ENCODE measurements at regions not wholly inside any gene's neighbourhood (a gene's known extent, or its start where the extent isn't known, plus 50 kb on each side); places are given as distances from the start of the nearest gene placed in this dataset.

- no peak overlapping the region for H3K27ac Mint-ChIP-seq
- TF ChIP-seq EZH2 (IDR thresholded peaks at IDR 0.05) (no peak), CTCF (IDR thresholded peaks at IDR 0.05) (no peak), EZH2phosphoT487 (IDR thresholded peaks at IDR 0.05) (no peak)
- no peaks in the 10 kb centered on the region for H3K79me2 ChIP-seq (ENCODE audit: low read depth)
- no peak overlapping the region for H3K27ac ChIP-seq
- H2AFZ ChIP-seq (replicated peaks), result no peak overlapping the region
- no peak overlapping the region for H3K4me2 ChIP-seq
- no peaks in the 10 kb centered on the region for H3K36me3 ChIP-seq
- H3K9me3 Mint-ChIP-seq, result peaks cover 23% of the 10 kb centered on the region
- H3K27me3 ChIP-seq, result no peaks in the 10 kb centered on the region
- no peaks in the 10 kb centered on the region for H4K20me1 ChIP-seq (ENCODE audit: low read depth)
- H3K36me3 Mint-ChIP-seq, result peaks cover 7% of the 10 kb centered on the region
- no peak for DNase-seq (ENCODE audit: low spot score)
- H3F3A ChIP-seq (ENCODE audit: low read depth), result no peaks in the 10 kb centered on the region
- H3K9me3 ChIP-seq (ENCODE audit: low read depth), result peaks cover 7% of the 10 kb centered on the region
- peaks cover 6% of the 10 kb centered on the region for H3K27me3 Mint-ChIP-seq (ENCODE audit: insufficient read depth, low read depth)
- no peak overlapping the region for H3K4me3 Mint-ChIP-seq
- no peak overlapping the region for H3K4me3 ChIP-seq
- no peak overlapping the region for H3K9ac ChIP-seq
- H3K4me1 ChIP-seq, result no peaks in the 10 kb centered on the region
- no peaks in the 10 kb centered on the region for H3K4me1 Mint-ChIP-seq
Observed at GRCh38 chr2:105158002-105158401, 83.5 kb upstream of the GPR45 start.

GRCh38 chr2:105166688-105167087 is 74.9 kb upstream of the GPR45 start:
- H3K27ac Mint-ChIP-seq, result no peak overlapping the region
- H2AFZ ChIP-seq (replicated peaks), result no peak overlapping the region
- H4K20me1 ChIP-seq (ENCODE audit: low read depth), result no peaks in the 10 kb centered on the region
- H3K27me3 ChIP-seq, result peaks cover 4% of the 10 kb centered on the region
- H3K4me3 ChIP-seq, result peak overlapping the region; percentile 1
- peak overlapping the region; percentile 58 for H3K4me2 ChIP-seq
- peak; percentile 66 for DNase-seq (ENCODE audit: low spot score)
- H3K9me3 Mint-ChIP-seq, result peaks cover 8% of the 10 kb centered on the region
- no peak overlapping the region for H3K9ac ChIP-seq
- no peaks in the 10 kb centered on the region for H3K36me3 ChIP-seq
- H3K9me3 ChIP-seq (ENCODE audit: low read depth), result no peaks in the 10 kb centered on the region
- TF ChIP-seq EZH2phosphoT487 (IDR thresholded peaks at IDR 0.05), result no peak
- no peak for TF ChIP-seq EZH2 (IDR thresholded peaks at IDR 0.05)
- peaks cover 25% of the 10 kb centered on the region for H3K4me1 ChIP-seq
- H3K4me1 Mint-ChIP-seq, result peaks cover 37% of the 10 kb centered on the region
- no peaks in the 10 kb centered on the region for H3K79me2 ChIP-seq (ENCODE audit: low read depth)
- H3F3A ChIP-seq (ENCODE audit: low read depth), result peaks cover 16% of the 10 kb centered on the region
- H3K4me3 Mint-ChIP-seq, result peak overlapping the region; percentile 42
- peaks cover 18% of the 10 kb centered on the region for H3K27me3 Mint-ChIP-seq (ENCODE audit: insufficient read depth, low read depth)
- H3K27ac ChIP-seq, result peak overlapping the region; percentile 74
- no peaks in the 10 kb centered on the region for H3K36me3 Mint-ChIP-seq

DNA sequence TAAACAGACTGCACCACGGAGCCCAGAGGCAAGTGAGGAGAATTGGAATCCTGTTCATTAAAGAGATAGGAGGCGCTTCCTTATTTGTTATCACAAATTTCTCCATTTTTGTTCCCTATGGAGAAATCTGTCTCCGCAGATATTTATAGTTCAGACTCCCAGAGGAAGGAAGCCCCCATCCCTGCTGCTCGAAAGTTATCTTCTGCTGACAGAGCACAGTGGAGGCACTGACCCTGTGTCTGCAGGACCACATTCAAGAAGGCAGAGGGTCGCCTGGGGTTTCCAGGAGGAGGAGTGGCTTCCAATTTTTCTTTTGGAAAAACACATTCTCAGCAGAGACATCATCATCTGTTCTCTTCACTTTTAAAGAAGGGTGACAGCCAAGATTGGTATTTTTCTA is 73.0 kb upstream of the GPR45 start:
- H3K9ac ChIP-seq, result no peak overlapping the region
- Mint-ChIP-seq H3K27me3 (ENCODE audit: insufficient read depth, low read depth) (peaks cover 12% of the 10 kb centered on the region), H3K36me3 (no peaks in the 10 kb centered on the region), H3K4me3 (no peak overlapping the region), H3K9me3 (peaks cover 11% of the 10 kb centered on the region), H3K4me1 (peaks cover 37% of the 10 kb centered on the region), H3K27ac (peak overlapping the region; percentile 2)
- no peak for DNase-seq (ENCODE audit: low spot score)
- H3K36me3 ChIP-seq, result no peaks in the 10 kb centered on the region
- H3K9me3 ChIP-seq (ENCODE audit: low read depth), result no peaks in the 10 kb centered on the region
- H4K20me1 ChIP-seq (ENCODE audit: low read depth), result no peaks in the 10 kb centered on the region
- TF ChIP-seq CTCF (IDR thresholded peaks at IDR 0.05), result no peak
- TF ChIP-seq EZH2 (IDR thresholded peaks at IDR 0.05), result no peak
- TF ChIP-seq EZH2phosphoT487 (IDR thresholded peaks at IDR 0.05), result no peak
- no peak overlapping the region for H3K27ac ChIP-seq
- H3K4me3 ChIP-seq, result no peak overlapping the region
- H3K4me1 ChIP-seq, result peaks cover 25% of the 10 kb centered on the region
- H3F3A ChIP-seq (ENCODE audit: low read depth), result peaks cover 16% of the 10 kb centered on the region
- H3K27me3 ChIP-seq, result peaks cover 4% of the 10 kb centered on the region
- no peak overlapping the region for H3K4me2 ChIP-seq
- H3K79me2 ChIP-seq (ENCODE audit: low read depth), result no peaks in the 10 kb centered on the region
- no peak overlapping the region for H2AFZ ChIP-seq (replicated peaks)

GRCh38 chr2:105175231-105175630 is 66.3 kb upstream of the GPR45 start:
- H4K20me1 ChIP-seq (ENCODE audit: low read depth), result no peaks in the 10 kb centered on the region
- H2AFZ ChIP-seq (replicated peaks), result no peak overlapping the region
- Mint-ChIP-seq H3K36me3 (no peaks in the 10 kb centered on the region), H3K4me1 (peaks cover 16% of the 10 kb centered on the region), H3K9me3 (peaks cover 11% of the 10 kb centered on the region), H3K27me3 (ENCODE audit: insufficient read depth, low read depth) (peaks cover 8% of the 10 kb centered on the region), H3K4me3 (no peak overlapping the region), H3K27ac (no peak overlapping the region)
- DNase-seq (ENCODE audit: low spot score), result no peak
- H3K4me3 ChIP-seq, result no peak overlapping the region
- H3K79me2 ChIP-seq (ENCODE audit: low read depth), result no peaks in the 10 kb centered on the region
- no peaks in the 10 kb centered on the region for H3K9me3 ChIP-seq (ENCODE audit: low read depth)
- peaks cover 3% of the 10 kb centered on the region for H3K4me1 ChIP-seq
- no peaks in the 10 kb centered on the region for H3K36me3 ChIP-seq
- no peak overlapping the region for H3K9ac ChIP-seq
- H3K27ac ChIP-seq, result no peak overlapping the region
- TF ChIP-seq EZH2 (IDR thresholded peaks at IDR 0.05), result no peak
- no peak for TF ChIP-seq CTCF (IDR thresholded peaks at IDR 0.05)
- TF ChIP-seq EZH2phosphoT487 (IDR thresholded peaks at IDR 0.05), result no peak
- no peak overlapping the region for H3K4me2 ChIP-seq
- H3F3A ChIP-seq (ENCODE audit: low read depth), result no peaks in the 10 kb centered on the region
- peaks cover 35% of the 10 kb centered on the region for H3K27me3 ChIP-seq
